HCT116 (cell line): ENCODE measurements at regions not wholly inside any gene's neighbourhood (a gene's known extent, or its start where the extent isn't known, plus 50 kb on each side); places are given as distances from the start of the nearest gene placed in this dataset.

Source experiments
- ATF3 ChIP-seq: IDR thresholded peaks from 2 replicates; pipeline ENCODE4 v1.6.1; 2012
- CBX3 ChIP-seq: IDR thresholded peaks from 2 replicates; pipeline ENCODE4 v1.6.1; 2012; ENCODE audit warnings: low read depth
- EZH2 ChIP-seq: fragments of 200-600 bp; sonication (generic); IDR thresholded peaks from 2 replicates; pipeline ENCODE4 v1.6.1; 2017; ENCODE audit warnings: antibody characterized with exemption, mixed run types
- EZH2phosphoT487 ChIP-seq: fragments of 200-600 bp; IDR thresholded peaks from 2 replicates; pipeline ENCODE4 v1.6.1; 2018; ENCODE audit warnings: antibody characterized with exemption, borderline replicate concordance
- POLR2AphosphoS5 ChIP-seq: IDR thresholded peaks from 2 replicates; pipeline ENCODE4 v1.6.1; 2011; ENCODE audit warnings: mild to moderate bottlenecking, low read depth, low read length, moderate library complexity
- REST ChIP-seq: IDR thresholded peaks from 2 replicates; pipeline ENCODE4 v1.6.1; 2012; ENCODE audit warnings: low read depth
- TCF7L2 ChIP-seq: IDR thresholded peaks from 2 replicates; pipeline ENCODE4 v1.7.0; 2011; ENCODE audit warnings: borderline replicate concordance, inconsistent platforms; ENCODE audit not compliant: insufficient read depth, insufficient read length; ENCODE audit errors: extremely low read depth
- ZBTB33 ChIP-seq: IDR thresholded peaks from 2 replicates; pipeline ENCODE4 v1.6.1; 2011; ENCODE audit warnings: mild to moderate bottlenecking, low read length, moderate library complexity; ENCODE audit not compliant: insufficient replicate concordance; ENCODE audit errors: extremely low read depth

DNA sequence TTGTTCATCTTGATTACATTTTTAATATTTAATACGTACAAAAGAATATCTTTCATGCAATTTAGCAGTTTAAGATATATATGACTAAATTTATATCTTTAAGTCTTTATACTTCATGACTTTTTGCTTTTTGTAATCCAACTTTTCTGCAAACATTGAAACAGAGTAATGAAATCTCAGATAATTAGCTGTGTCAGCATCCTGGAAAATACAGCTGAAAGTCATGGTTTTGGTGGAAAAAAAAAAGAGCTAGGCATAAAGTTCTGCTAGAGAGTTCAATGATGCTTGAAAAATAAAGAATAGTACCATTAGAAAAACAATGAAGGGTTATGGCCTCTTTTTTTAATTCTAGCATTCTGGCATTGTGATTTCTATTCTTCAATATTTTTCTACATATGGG lies 387.4 kb upstream of the ROBO2 start (continued):
- TF ChIP-seq REST (no peak), TCF7L2 (no peak), EZH2 (no peak), ATF3 (no peak), ZBTB33 (no peak), CBX3 (no peak), POLR2AphosphoS5 (no peak), EZH2phosphoT487 (no peak)
